Upper lobe of right lung (tissue), 1 donor: ENCODE measurements at regions not wholly inside any gene's neighbourhood (a gene's known extent, or its start where the extent isn't known, plus 50 kb on each side); places are given as distances from the start of the nearest gene placed in this dataset.
A peak's percentile ranks its signal among the peaks of the same experiment; 100 is the strongest.

Source experiments
- ATAC-seq: fragments of 200-7000 bp; cut with Tn5 transposase; one replicate; pipeline ENCODE4 v1.9.1; 2020; ENCODE audit warnings: mild to moderate bottlenecking, moderate library complexity
- DNase-seq: peaks from one replicate; pipeline ENCODE4 v3.0.0-alpha.2; 2020
- H3K27ac ChIP-seq: fragments of 200-600 bp; one replicate; pipeline ENCODE4 v1.8.0; 2022
- H3K27me3 ChIP-seq: fragments of 200-600 bp; one replicate; pipeline ENCODE4 v1.8.0; 2022; ENCODE audit warnings: mild to moderate bottlenecking
- H3K36me3 ChIP-seq: fragments of 200-600 bp; one replicate; pipeline ENCODE4 v1.8.0; 2022
- H3K4me1 ChIP-seq: fragments of 200-600 bp; one replicate; pipeline ENCODE4 v1.8.0; 2022
- H3K4me3 ChIP-seq: fragments of 200-600 bp; one replicate; pipeline ENCODE4 v1.8.0; 2022; ENCODE audit warnings: mild to moderate bottlenecking
- H3K9me3 ChIP-seq: fragments of 200-600 bp; one replicate; pipeline ENCODE4 v1.8.0; 2022
- intact Hi-C: fragments of 100-400 bp; cut with DNase I; formaldehyde crosslinking; loops from one replicate; pipeline ENCODE4 v1.11.0; 2022
- TF ChIP-seq, protein P1 (sequence below): fragments of 200-600 bp; IDR thresholded peaks from one replicate; pipeline ENCODE4 v1.8.0; 2022; ENCODE audit warnings: antibody characterized with exemption
- donor health status: DM: no; HTN: yes; CAD: no; lungs with severe emphysema.

DNA sequence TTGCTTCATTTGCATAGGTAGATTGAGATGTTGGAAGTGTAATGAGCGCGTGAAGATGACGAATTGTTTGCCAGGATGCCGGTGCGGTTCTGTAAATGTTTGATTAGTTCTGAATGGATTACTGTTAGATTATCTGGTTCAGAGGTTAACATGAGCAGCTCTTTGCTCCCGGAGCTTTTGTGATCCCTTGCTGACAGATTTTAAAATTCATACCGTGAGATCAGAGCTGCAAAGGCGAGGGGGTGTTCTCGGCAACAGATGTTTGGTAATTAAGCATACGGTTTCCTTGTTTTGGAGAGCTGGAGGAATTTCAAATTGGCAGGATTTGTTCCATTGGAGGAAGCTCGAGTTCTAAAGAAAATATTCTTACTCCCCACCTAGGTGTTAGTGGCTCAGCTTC lies 237.8 kb upstream of the GPR26 start:
- TF ChIP-seq, protein P1, sequence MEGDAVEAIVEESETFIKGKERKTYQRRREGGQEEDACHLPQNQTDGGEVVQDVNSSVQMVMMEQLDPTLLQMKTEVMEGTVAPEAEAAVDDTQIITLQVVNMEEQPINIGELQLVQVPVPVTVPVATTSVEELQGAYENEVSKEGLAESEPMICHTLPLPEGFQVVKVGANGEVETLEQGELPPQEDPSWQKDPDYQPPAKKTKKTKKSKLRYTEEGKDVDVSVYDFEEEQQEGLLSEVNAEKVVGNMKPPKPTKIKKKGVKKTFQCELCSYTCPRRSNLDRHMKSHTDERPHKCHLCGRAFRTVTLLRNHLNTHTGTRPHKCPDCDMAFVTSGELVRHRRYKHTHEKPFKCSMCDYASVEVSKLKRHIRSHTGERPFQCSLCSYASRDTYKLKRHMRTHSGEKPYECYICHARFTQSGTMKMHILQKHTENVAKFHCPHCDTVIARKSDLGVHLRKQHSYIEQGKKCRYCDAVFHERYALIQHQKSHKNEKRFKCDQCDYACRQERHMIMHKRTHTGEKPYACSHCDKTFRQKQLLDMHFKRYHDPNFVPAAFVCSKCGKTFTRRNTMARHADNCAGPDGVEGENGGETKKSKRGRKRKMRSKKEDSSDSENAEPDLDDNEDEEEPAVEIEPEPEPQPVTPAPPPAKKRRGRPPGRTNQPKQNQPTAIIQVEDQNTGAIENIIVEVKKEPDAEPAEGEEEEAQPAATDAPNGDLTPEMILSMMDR, result no peak
- ATAC-seq (no peak), DNase-seq (no peak)
- Histone ChIP-seq H3K9me3 (no peaks in the 10 kb centered on the region), H3K4me1 (no peaks in the 10 kb centered on the region), H3K4me3 (no peak overlapping the region), H3K27me3 (peaks cover 5% of the 10 kb centered on the region), H3K36me3 (no peaks in the 10 kb centered on the region), H3K27ac (no peak overlapping the region)
- intact Hi-C loops, result no loop called here

DNA sequence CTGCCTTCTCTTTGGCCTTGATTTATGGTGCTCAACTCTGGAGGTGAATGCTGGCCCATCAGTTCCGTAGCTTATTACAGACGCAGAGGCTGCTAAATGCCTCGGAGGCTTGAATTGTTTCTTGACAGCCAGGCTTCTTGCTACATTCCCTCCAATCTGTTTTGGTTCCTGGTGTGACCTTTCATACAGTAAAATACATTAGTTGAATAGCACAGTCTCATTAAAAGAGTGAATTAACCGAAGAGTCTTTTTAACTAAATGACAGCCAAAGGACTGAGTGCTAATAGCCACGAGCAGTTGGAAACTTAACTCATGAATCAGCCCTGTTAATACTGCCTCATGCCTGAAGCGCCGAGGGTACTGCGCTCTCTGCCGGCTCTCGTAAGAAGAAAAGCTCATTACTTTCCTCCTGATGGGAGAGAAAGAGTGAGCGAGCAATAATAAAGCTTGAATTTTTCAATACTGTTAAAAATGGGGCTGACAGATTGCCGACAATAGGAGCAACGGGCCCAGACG lies 236.4 kb upstream of the GPR26 start:
- H3K4me1 ChIP-seq, result no peaks in the 10 kb centered on the region
- no peak overlapping the region for H3K4me3 ChIP-seq
- H3K27ac ChIP-seq, result no peak overlapping the region
- no peaks in the 10 kb centered on the region for H3K36me3 ChIP-seq
- peaks cover 5% of the 10 kb centered on the region for H3K27me3 ChIP-seq
- no peak for ATAC-seq
- TF ChIP-seq, protein P1, result no peak
- no peak for DNase-seq
- H3K9me3 ChIP-seq, result no peaks in the 10 kb centered on the region
- intact Hi-C loops, result no loop called here

DNA sequence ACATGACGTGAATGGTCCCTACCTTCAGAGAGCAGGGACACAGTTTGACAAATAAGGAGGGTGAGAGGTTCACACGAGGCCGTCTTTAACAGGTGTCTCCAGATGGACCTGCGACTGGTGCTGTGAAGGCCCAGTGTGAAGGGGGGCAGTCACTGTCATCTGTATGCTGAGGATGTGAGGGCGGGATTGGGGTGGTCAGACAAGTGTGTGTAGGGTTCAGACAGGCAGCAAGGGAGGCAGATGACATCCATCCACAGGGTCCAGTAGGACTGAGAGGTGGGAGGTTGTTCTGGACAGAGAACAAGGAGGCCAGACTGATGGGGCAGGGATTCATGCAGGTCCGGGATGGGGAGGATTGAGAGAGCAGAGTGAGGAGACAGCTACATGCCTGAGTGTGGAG lies 232.6 kb upstream of the GPR26 start:
- peak; percentile 19 for ATAC-seq
- H3K36me3 ChIP-seq, result no peaks in the 10 kb centered on the region
- H3K4me1 ChIP-seq, result no peaks in the 10 kb centered on the region
- intact Hi-C loops, result no loop called here
- H3K4me3 ChIP-seq, result no peak overlapping the region
- H3K27ac ChIP-seq, result no peak overlapping the region
- DNase-seq, result no peak
- peaks cover 5% of the 10 kb centered on the region for H3K27me3 ChIP-seq
- H3K9me3 ChIP-seq, result no peaks in the 10 kb centered on the region
- TF ChIP-seq, protein P1, result no peak

DNA sequence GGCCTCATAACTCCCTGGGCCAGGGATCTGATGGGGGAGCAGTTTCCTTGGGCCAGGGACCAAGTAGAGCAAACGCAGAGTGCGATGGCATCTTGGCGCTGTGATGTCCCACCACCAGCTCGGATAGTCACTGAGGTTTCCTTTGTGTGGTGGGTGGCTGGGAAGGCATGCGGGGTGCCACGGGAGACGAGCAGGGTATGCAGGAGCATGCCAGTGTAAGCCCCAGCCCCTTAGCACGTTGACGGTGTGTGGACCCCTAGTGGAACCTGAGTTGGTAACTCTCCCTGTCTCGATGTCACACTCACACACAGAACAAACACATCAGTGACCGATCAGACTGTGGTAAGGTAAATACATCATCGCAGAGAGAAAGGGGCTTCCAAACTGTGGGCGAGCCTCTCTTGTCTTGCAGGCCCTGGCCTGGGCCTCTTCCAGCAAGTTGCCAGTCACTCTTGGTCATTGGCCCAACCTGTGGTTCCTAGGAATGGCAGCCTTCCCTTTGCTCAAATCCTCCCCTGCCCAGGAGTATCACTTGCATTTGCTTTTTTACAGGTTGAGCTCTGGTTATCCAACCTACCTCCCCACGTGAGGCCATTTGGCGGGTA lies 231.6 kb upstream of the GPR26 start:
- no peaks in the 10 kb centered on the region for H3K4me1 ChIP-seq
- H3K27ac ChIP-seq, result no peak overlapping the region
- intact Hi-C loops, result no loop called here
- H3K36me3 ChIP-seq, result no peaks in the 10 kb centered on the region
- TF ChIP-seq, protein P1, result no peak
- DNase-seq, result no peak
- H3K4me3 ChIP-seq, result no peak overlapping the region
- peaks cover 1% of the 10 kb centered on the region for H3K27me3 ChIP-seq
- peak; percentile 21 for ATAC-seq
- no peaks in the 10 kb centered on the region for H3K9me3 ChIP-seq

DNA sequence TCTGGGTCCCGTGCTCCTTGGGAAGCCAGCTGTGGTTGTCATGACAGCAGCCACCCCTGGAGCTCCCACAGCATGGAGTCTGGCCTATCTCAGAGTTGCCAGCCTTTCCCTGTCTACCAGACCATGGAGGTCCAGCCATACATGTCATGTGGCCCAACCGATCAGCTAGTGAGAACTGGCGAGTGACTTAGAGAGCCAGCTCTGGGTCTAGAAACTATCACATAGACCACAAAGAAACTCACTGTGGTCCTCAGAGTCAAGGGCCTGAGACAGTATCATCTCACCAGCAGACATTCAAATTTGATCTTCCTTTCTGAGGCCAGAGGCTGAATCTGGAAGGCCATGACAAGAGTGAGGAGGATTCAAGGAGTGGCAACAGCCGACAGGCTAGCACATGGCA lies 223.3 kb upstream of the GPR26 start:
- DNase-seq (no peak), ATAC-seq (no peak)
- H3K4me3 ChIP-seq, result no peak overlapping the region
- intact Hi-C loops, result no loop called here
- H3K4me1 ChIP-seq, result no peaks in the 10 kb centered on the region
- H3K36me3 ChIP-seq, result no peaks in the 10 kb centered on the region
- no peak overlapping the region for H3K27ac ChIP-seq
- TF ChIP-seq, protein P1, result no peak
- no peaks in the 10 kb centered on the region for H3K9me3 ChIP-seq
- H3K27me3 ChIP-seq, result no peaks in the 10 kb centered on the region

DNA sequence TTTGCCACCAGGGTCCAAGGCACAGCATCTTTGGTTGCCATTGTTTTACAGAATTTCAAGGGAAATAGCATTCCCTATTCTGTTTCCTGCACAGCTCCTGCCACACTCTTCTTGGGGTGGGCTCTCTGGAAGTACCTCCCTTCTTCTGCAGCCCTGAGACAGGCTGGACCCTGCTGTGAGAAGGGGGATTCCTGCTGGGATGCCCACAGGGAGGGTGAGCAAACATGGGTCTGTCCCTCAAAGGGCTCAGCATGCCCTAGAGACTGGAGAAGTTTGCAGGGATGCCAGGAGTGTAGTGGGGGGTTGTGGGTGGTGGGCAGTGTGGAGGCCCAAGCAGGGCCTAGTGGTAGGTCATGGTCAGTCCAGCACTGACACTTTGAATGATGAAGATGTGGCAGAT lies 222.2 kb upstream of the GPR26 start:
- H3K9me3 ChIP-seq, result no peaks in the 10 kb centered on the region
- DNase-seq (no peak), ATAC-seq (no peak)
- H3K4me3 ChIP-seq, result no peak overlapping the region
- H3K36me3 ChIP-seq, result no peaks in the 10 kb centered on the region
- intact Hi-C loops, result no loop called here
- no peak overlapping the region for H3K27ac ChIP-seq
- TF ChIP-seq, protein P1, result no peak
- H3K4me1 ChIP-seq, result no peaks in the 10 kb centered on the region
- no peaks in the 10 kb centered on the region for H3K27me3 ChIP-seq
